Prostate gland (tissue), 2 donors: ENCODE measurements at regions not wholly inside any gene's neighbourhood (a gene's known extent, or its start where the extent isn't known, plus 50 kb on each side); places are given as distances from the start of the nearest gene placed in this dataset.

Experiments used
- DNase-seq: peaks from one replicate; pipeline ENCODE4 v3.0.0-alpha.2; 2019; ENCODE audit warnings: low spot score
- H3K27ac ChIP-seq, 2 donors: fragments of 200-600 bp; sonication (generic); 2 replicates each; pipeline ENCODE4 v1.5.1; 2017 to 2019
- H3K27me3 ChIP-seq: fragments of 200-600 bp; sonication (generic); replicated peaks from 2 replicates; pipeline ENCODE4 v1.5.1; 2019; ENCODE audit not compliant: insufficient read depth
- H3K36me3 ChIP-seq, 2 donors: fragments of 200-600 bp; sonication (generic); 1 replicate in 1 of 2; 2 replicates in 1 of 2; pipeline versions ENCODE4 v1.5.1 to v1.8.1; 2017 to 2019
- H3K4me1 ChIP-seq: fragments of 200-600 bp; sonication (generic); replicated peaks from 2 replicates; pipeline ENCODE4 v1.5.1; 2019
- H3K4me3 ChIP-seq, 2 donors: fragments of 200-600 bp; sonication (generic); 2 replicates each; pipeline ENCODE4 v1.5.1; 2017 to 2019
- H3K9me3 ChIP-seq: fragments of 200-600 bp; sonication (generic); 2 replicates; pipeline ENCODE4 v1.5.1; 2017
- CTCF ChIP-seq, 4 experiments: fragments of 200-600 bp in 2 of 4; fragments of 450-650 bp in 2 of 4; sonication (generic) in 2 of 4; IDR thresholded peaks; 1 replicate in 3 of 4; 2 replicates in 1 of 4; pipeline ENCODE4 v1.5.1; 2016 to 2019; ENCODE audit warnings: antibody characterized with exemption in 4 of 4, mild to moderate bottlenecking in 2 of 4, moderate library complexity in 2 of 4
- POLR2A ChIP-seq: fragments of 450-650 bp; IDR thresholded peaks from one replicate; pipeline ENCODE4 v1.6.1; 2016; ENCODE audit warnings: antibody characterized with exemption, mild to moderate bottlenecking
- POLR2AphosphoS5 ChIP-seq: sonication (generic); formaldehyde crosslinking; IDR thresholded peaks from one replicate; pipeline ENCODE4 v1.6.1; 2017; ENCODE audit warnings: antibody characterized with exemption
- WGBS: methylation state at CpG from one replicate; pipeline ENCODE4 v1.1.5; 2018; 5-methylcytosine and 5-hydroxymethylcytosine counted together
- intact Hi-C: fragments of 100-400 bp; cut with DNase I; formaldehyde crosslinking; loops from one replicate; pipeline ENCODE4 v1.14.2; 2022

GRCh38 chr4:24055623-24056022 lies 165.8 kb upstream of the PPARGC1A start:
- no peak for DNase-seq
- Histone ChIP-seq H3K36me3 (no peaks in the 10 kb centered on the region), H3K9me3 (no peaks in the 10 kb centered on the region), H3K27me3 (no peaks in the 10 kb centered on the region), H3K27ac (no peak overlapping the region), H3K4me1 (no peaks in the 10 kb centered on the region), H3K4me3 (no peak overlapping the region)
- intact Hi-C loops = no loop called here
- TF ChIP-seq CTCF (IDR thresholded peaks at IDR 0.05) (no peak), POLR2AphosphoS5 (no peak), POLR2A (no peak)
- WGBS = 89% methylated on average over 3 of the region's 3 CpGs

GRCh38 chr4:24054910-24055309 lies 165.1 kb upstream of the PPARGC1A start:
- DNase-seq = no peak
- H3K36me3 ChIP-seq = no peaks in the 10 kb centered on the region
- no peaks in the 10 kb centered on the region for H3K27me3 ChIP-seq
- intact Hi-C loops = no loop called here
- no peak overlapping the region for H3K27ac ChIP-seq
- H3K4me1 ChIP-seq = no peaks in the 10 kb centered on the region
- H3K4me3 ChIP-seq = no peak overlapping the region
- 97% methylated on average over 3 of the region's 3 CpGs for WGBS
- H3K9me3 ChIP-seq = no peaks in the 10 kb centered on the region
- no peak for TF ChIP-seq CTCF (IDR thresholded peaks at IDR 0.05)
- TF ChIP-seq POLR2A = no peak
- no peak for TF ChIP-seq POLR2AphosphoS5

GRCh38 chr4:24053934-24054333 lies 164.1 kb upstream of the PPARGC1A start:
- TF ChIP-seq POLR2AphosphoS5 (no peak), POLR2A (no peak), CTCF (IDR thresholded peaks at IDR 0.05) (no peak)

GRCh38 chr4:24044610-24045589 lies 155.1 kb upstream of the PPARGC1A start:
- 90% methylated on average over 5 of the region's 5 CpGs for WGBS
- intact Hi-C loops = no loop called here
- H3K27me3 ChIP-seq = no peaks in the 10 kb centered on the region
- H3K4me3 ChIP-seq = no peak overlapping the region
- TF ChIP-seq POLR2AphosphoS5 (no peak), CTCF (IDR thresholded peaks at IDR 0.05) (no peak), POLR2A (no peak)
- H3K27ac ChIP-seq = no peak overlapping the region
- H3K4me1 ChIP-seq = no peaks in the 10 kb centered on the region
- H3K9me3 ChIP-seq = no peaks in the 10 kb centered on the region
- H3K36me3 ChIP-seq = no peaks in the 10 kb centered on the region
- DNase-seq = no peak

More at GRCh38 chr4:24053934-24054333, 164.1 kb upstream of the PPARGC1A start:
- intact Hi-C loops = no loop called here
- H3K4me3 ChIP-seq = no peak overlapping the region
- H3K27me3 ChIP-seq = no peaks in the 10 kb centered on the region
- DNase-seq = no peak
- H3K9me3 ChIP-seq = no peaks in the 10 kb centered on the region
- H3K36me3 ChIP-seq = no peaks in the 10 kb centered on the region
- H3K27ac ChIP-seq = no peak overlapping the region
- H3K4me1 ChIP-seq = no peaks in the 10 kb centered on the region

- no peak for DNase-seq
- TF ChIP-seq CTCF (IDR thresholded peaks at IDR 0.05) = no peak
- intact Hi-C loops = no loop called here
- no peaks in the 10 kb centered on the region for H3K36me3 ChIP-seq
- no peak overlapping the region for H3K4me3 ChIP-seq
- 100% methylated on average over 1 of the region's 1 CpG for WGBS
- no peak overlapping the region for H3K27ac ChIP-seq
- no peaks in the 10 kb centered on the region for H3K27me3 ChIP-seq
- H3K4me1 ChIP-seq = no peaks in the 10 kb centered on the region
- no peaks in the 10 kb centered on the region for H3K9me3 ChIP-seq
Observed at GRCh38 chr4:24042094-24042493, 152.2 kb upstream of the PPARGC1A start.
